ENCODE measurements at regions not wholly inside any gene's neighbourhood (a gene's known extent, or its start where the extent isn't known, plus 50 kb on each side); places are given as distances from the start of the nearest gene placed in this dataset.

- Histone ChIP-seq H3K9me2 (replicated peaks; ENCODE audit: insufficient read depth) (no peaks in the 10 kb centered on the region), H2AFZ (no peak overlapping the region), H3K4me3 (no peak overlapping the region), H3K27ac (no peak overlapping the region), H3K27me3 (no peaks in the 10 kb centered on the region), H3K4me1 (ENCODE audit: insufficient read depth) (no peaks in the 10 kb centered on the region), H3K4me2 (no peak overlapping the region), H3K9me3 (ENCODE audit: low read depth) (no peaks in the 10 kb centered on the region), H3K36me3 (replicated peaks; ENCODE audit: insufficient read depth, low read depth) (no peaks in the 10 kb centered on the region), H3K79me2 (no peaks in the 10 kb centered on the region), H4K20me1 (ENCODE audit: insufficient read depth, poor library complexity, severe bottlenecking) (no peaks in the 10 kb centered on the region)
- DNase-seq (ENCODE audit: low spot score) = no peak
- WGBS (ENCODE audit: low lambda C conversion rate, missing lambda C conversion rate) = 100% methylated on average over 1 of the region's 1 CpG
- TF ChIP-seq CTCF (IDR thresholded peaks at IDR 0.05; ENCODE audit: poor library complexity) (no peak), EZH2phosphoT487 (IDR thresholded peaks at IDR 0.05; ENCODE audit: low read depth, severe bottlenecking, unreplicated experiment) (no peak), EZH2 (IDR thresholded peaks at IDR 0.05; ENCODE audit: borderline replicate concordance) (no peak)
These were observed 201.7 kb downstream of the RAMP3 start for GRCh38 chr7:45359250-45359649.

DNA sequence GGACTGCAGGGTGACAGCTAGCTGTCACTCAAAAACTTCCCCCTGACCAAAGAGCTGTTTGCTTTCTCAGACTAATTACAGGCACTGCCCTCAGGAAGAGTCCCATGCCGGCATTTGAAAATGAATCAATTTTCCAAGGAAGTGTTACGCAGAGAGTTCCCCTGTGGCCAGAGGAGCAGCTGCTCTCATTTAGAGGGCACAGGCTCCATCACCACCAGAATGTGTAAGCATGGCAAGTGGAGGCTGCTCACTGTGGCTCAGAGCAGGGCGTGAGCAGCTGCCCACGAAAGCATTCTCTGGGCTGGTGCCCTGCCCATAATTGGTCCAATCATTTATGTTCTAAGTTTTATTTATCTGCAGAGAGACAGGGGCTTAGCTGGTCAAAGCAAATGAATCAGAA, 202.2 kb downstream of the RAMP3 start:
- WGBS (ENCODE audit: low lambda C conversion rate, missing lambda C conversion rate) = 88% methylated on average over 4 of the region's 4 CpGs
- Histone ChIP-seq H3K9me3 (ENCODE audit: low read depth) (no peaks in the 10 kb centered on the region), H3K36me3 (replicated peaks; ENCODE audit: insufficient read depth, low read depth) (no peaks in the 10 kb centered on the region), H3K27me3 (no peaks in the 10 kb centered on the region), H3K4me3 (no peak overlapping the region), H2AFZ (no peak overlapping the region), H3K27ac (no peak overlapping the region), H3K79me2 (no peaks in the 10 kb centered on the region), H3K4me2 (no peak overlapping the region), H3K9me2 (replicated peaks; ENCODE audit: insufficient read depth) (no peaks in the 10 kb centered on the region), H4K20me1 (ENCODE audit: insufficient read depth, poor library complexity, severe bottlenecking) (no peaks in the 10 kb centered on the region), H3K4me1 (ENCODE audit: insufficient read depth) (no peaks in the 10 kb centered on the region)
- no peak for DNase-seq (ENCODE audit: low spot score)
- TF ChIP-seq EZH2phosphoT487 (IDR thresholded peaks at IDR 0.05; ENCODE audit: low read depth, severe bottlenecking, unreplicated experiment) (no peak), CTCF (IDR thresholded peaks at IDR 0.05; ENCODE audit: poor library complexity) (no peak), EZH2 (IDR thresholded peaks at IDR 0.05; ENCODE audit: borderline replicate concordance) (no peak)

- Histone ChIP-seq H3K36me3 (replicated peaks; ENCODE audit: insufficient read depth, low read depth) (no peaks in the 10 kb centered on the region), H4K20me1 (ENCODE audit: insufficient read depth, poor library complexity, severe bottlenecking) (no peaks in the 10 kb centered on the region), H3K27me3 (peaks cover 3% of the 10 kb centered on the region), H3K4me3 (no peak overlapping the region), H3K4me2 (no peak overlapping the region), H3K79me2 (no peaks in the 10 kb centered on the region), H3K4me1 (ENCODE audit: insufficient read depth) (no peaks in the 10 kb centered on the region), H3K27ac (no peak overlapping the region), H2AFZ (no peak overlapping the region), H3K9me3 (ENCODE audit: low read depth) (no peaks in the 10 kb centered on the region), H3K9me2 (replicated peaks; ENCODE audit: insufficient read depth) (no peaks in the 10 kb centered on the region)
- WGBS (ENCODE audit: low lambda C conversion rate, missing lambda C conversion rate) = 40% methylated on average over 7 of the region's 7 CpGs
- DNase-seq (ENCODE audit: low spot score) = no peak
- no peak for TF ChIP-seq CTCF (IDR thresholded peaks at IDR 0.05; ENCODE audit: poor library complexity)
- no peak for TF ChIP-seq EZH2 (IDR thresholded peaks at IDR 0.05; ENCODE audit: borderline replicate concordance)
- TF ChIP-seq EZH2phosphoT487 (IDR thresholded peaks at IDR 0.05; ENCODE audit: low read depth, severe bottlenecking, unreplicated experiment) = no peak
These were observed 206.1 kb downstream of the RAMP3 start for GRCh38 chr7:45363669-45364068.

DNA sequence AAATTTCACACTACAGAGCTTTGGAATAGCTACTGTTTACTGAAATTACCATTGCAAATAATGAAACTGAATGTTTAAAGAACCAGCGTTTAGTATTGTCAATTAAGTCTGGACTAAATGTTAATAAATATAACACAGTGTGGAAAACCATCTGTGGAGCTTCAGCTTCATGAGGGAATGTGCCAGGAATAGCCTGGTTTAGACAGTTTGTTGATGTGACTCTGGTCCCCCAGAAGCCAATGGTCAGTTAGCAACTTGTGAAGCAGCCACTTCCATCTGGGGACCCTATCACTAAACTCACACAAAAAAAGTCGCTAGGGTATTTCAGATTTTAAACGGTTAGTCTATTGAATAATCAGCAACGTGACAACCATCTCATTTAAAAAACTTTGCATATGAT, 207.8 kb downstream of the RAMP3 start:
- 83% methylated on average over 4 of the region's 4 CpGs for WGBS (ENCODE audit: low lambda C conversion rate, missing lambda C conversion rate)
- no peak overlapping the region for H3K4me2 ChIP-seq
- TF ChIP-seq CTCF (IDR thresholded peaks at IDR 0.05; ENCODE audit: poor library complexity) = no peak
- no peak for TF ChIP-seq EZH2phosphoT487 (IDR thresholded peaks at IDR 0.05; ENCODE audit: low read depth, severe bottlenecking, unreplicated experiment)
- no peak for TF ChIP-seq EZH2 (IDR thresholded peaks at IDR 0.05; ENCODE audit: borderline replicate concordance)
- no peaks in the 10 kb centered on the region for H3K79me2 ChIP-seq
- no peak overlapping the region for H2AFZ ChIP-seq
- no peaks in the 10 kb centered on the region for H3K4me1 ChIP-seq (ENCODE audit: insufficient read depth)
- H3K9me2 ChIP-seq (replicated peaks; ENCODE audit: insufficient read depth) = no peaks in the 10 kb centered on the region
- H3K36me3 ChIP-seq (replicated peaks; ENCODE audit: insufficient read depth, low read depth) = no peaks in the 10 kb centered on the region
- peaks cover 6% of the 10 kb centered on the region for H3K27me3 ChIP-seq
- no peak overlapping the region for H3K4me3 ChIP-seq
- H4K20me1 ChIP-seq (ENCODE audit: insufficient read depth, poor library complexity, severe bottlenecking) = no peaks in the 10 kb centered on the region
- H3K9me3 ChIP-seq (ENCODE audit: low read depth) = no peaks in the 10 kb centered on the region
- no peak overlapping the region for H3K27ac ChIP-seq
- DNase-seq (ENCODE audit: low spot score) = no peak

Data from hepatocyte (in vitro differentiated cells).